MM.1S (cell line): ENCODE measurements at regions not wholly inside any gene's neighbourhood (a gene's known extent, or its start where the extent isn't known, plus 50 kb on each side); places are given as distances from the start of the nearest gene placed in this dataset.
A peak's percentile ranks its signal among the peaks of the same experiment; 100 is the strongest.

Experiments used
- DNase-seq: peaks from one replicate; pipeline ENCODE4 v3.0.0-alpha.2; 2015
- H2AFZ ChIP-seq: fragments of 300-600 bp; sonication (generic); 2 replicates; pipeline ENCODE4 v1.6.0; 2016; ENCODE audit warnings: antibody characterized with exemption, low read length
- H3F3A ChIP-seq: fragments of 300-600 bp; sonication (generic); 2 replicates; pipeline ENCODE4 v1.6.1; 2016; ENCODE audit warnings: mild to moderate bottlenecking, antibody characterized with exemption, low read length, moderate library complexity, mixed read lengths; ENCODE audit not compliant: insufficient read depth
- H3K27ac ChIP-seq: fragments of 300-600 bp; sonication (generic); 2 replicates; pipeline ENCODE4 v1.5.1; 2016; ENCODE audit warnings: mild to moderate bottlenecking, low read length
- H3K27me3 ChIP-seq: fragments of 300-600 bp; sonication (generic); replicated peaks from 2 replicates; pipeline ENCODE4 v1.6.0; 2016; ENCODE audit warnings: low read length; ENCODE audit not compliant: insufficient read depth
- H3K36me3 ChIP-seq: fragments of 300-600 bp; sonication (generic); replicated peaks from 2 replicates; pipeline ENCODE4 v1.6.1; 2016; ENCODE audit warnings: mild to moderate bottlenecking, low read length, mixed read lengths; ENCODE audit not compliant: insufficient read depth
- H3K4me1 ChIP-seq: fragments of 300-600 bp; sonication (generic); 2 replicates; pipeline ENCODE4 v1.6.1; 2016; ENCODE audit warnings: low read length, mixed read lengths
- H3K4me2 ChIP-seq: fragments of 300-600 bp; sonication (generic); 2 replicates; pipeline ENCODE4 v1.6.0; 2016; ENCODE audit warnings: low read depth, low read length
- H3K4me3 ChIP-seq: fragments of 300-600 bp; sonication (generic); 2 replicates; pipeline ENCODE4 v1.5.1; 2016; ENCODE audit warnings: low read length, mixed read lengths
- H3K79me2 ChIP-seq: fragments of 300-600 bp; sonication (generic); 2 replicates; pipeline ENCODE4 v1.6.1; 2016; ENCODE audit warnings: mixed run types, low read length, mixed read lengths
- H3K9ac ChIP-seq: fragments of 300-600 bp; sonication (generic); 2 replicates; pipeline ENCODE4 v1.6.1; 2016; ENCODE audit warnings: low read length, mixed read lengths
- H3K9me2 ChIP-seq: fragments of 300-600 bp; sonication (generic); replicated peaks from 2 replicates; pipeline ENCODE4 v1.6.1; 2016; ENCODE audit warnings: mild to moderate bottlenecking, low read length, mixed read lengths; ENCODE audit not compliant: insufficient read depth
- H3K9me3 ChIP-seq: fragments of 300-600 bp; sonication (generic); replicated peaks from 2 replicates; pipeline ENCODE4 v1.6.1; 2016; ENCODE audit warnings: mild to moderate bottlenecking, low read length, mixed read lengths; ENCODE audit not compliant: insufficient read depth
- H4K20me1 ChIP-seq: fragments of 300-600 bp; sonication (generic); 2 replicates; pipeline ENCODE4 v1.6.1; 2016; ENCODE audit warnings: mild to moderate bottlenecking, low read length, moderate library complexity, mixed read lengths; ENCODE audit not compliant: insufficient read depth
- CTCF ChIP-seq: fragments of 300-600 bp; sonication (generic); IDR thresholded peaks from 2 replicates; pipeline ENCODE4 v1.5.1; 2016; ENCODE audit warnings: antibody characterized with exemption, low read length, mixed read lengths
- EZH2 ChIP-seq: fragments of 300-600 bp; sonication (generic); optimal IDR thresholded peaks from 2 replicates; pipeline ENCODE3; 2017; ENCODE audit warnings: low read depth, mild to moderate bottlenecking, antibody characterized with exemption, low read length, mixed read lengths
- EZH2phosphoT487 ChIP-seq: fragments of 300-600 bp; sonication (generic); IDR thresholded peaks from 2 replicates; pipeline ENCODE4 v1.6.1; 2018; ENCODE audit warnings: antibody characterized with exemption, low read length

- Histone ChIP-seq H3K9ac (no peak overlapping the region), H4K20me1 (no peaks in the 10 kb centered on the region)
These were observed 136.8 kb downstream of the KCNA5 start for GRCh38 chr12:5180496-5180895.

DNA sequence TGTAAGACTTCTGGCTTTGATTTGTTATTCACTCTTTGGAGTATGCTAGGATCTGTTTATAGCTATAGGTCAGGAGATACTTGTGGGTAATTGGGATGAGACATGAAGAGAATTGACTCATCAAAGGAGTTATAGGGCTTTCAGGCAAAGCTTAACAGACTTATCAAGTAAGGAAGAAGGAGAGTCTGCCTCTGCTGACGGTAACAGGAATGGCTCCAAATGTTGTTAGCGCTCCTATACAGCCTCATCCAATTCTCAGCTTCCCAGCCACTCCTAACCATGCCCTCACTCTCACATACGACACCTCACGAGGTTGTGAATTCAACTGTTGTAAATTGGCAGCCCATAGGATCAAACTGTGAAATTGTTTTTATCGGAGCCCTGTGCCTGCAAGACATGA, 140.5 kb downstream of the KCNA5 start:
- TF ChIP-seq EZH2 (no peak), CTCF (no peak), EZH2phosphoT487 (no peak)
- no peaks in the 10 kb centered on the region for H3F3A ChIP-seq
- no peak overlapping the region for H3K4me3 ChIP-seq
- no peak overlapping the region for H2AFZ ChIP-seq
- H3K36me3 ChIP-seq: no peaks in the 10 kb centered on the region
- H3K4me2 ChIP-seq: no peak overlapping the region
- H4K20me1 ChIP-seq: no peaks in the 10 kb centered on the region
- no peak overlapping the region for H3K27ac ChIP-seq
- no peaks in the 10 kb centered on the region for H3K4me1 ChIP-seq
- H3K9me3 ChIP-seq: no peaks in the 10 kb centered on the region
- H3K9ac ChIP-seq: no peak overlapping the region
- no peaks in the 10 kb centered on the region for H3K79me2 ChIP-seq
- DNase-seq: no peak
- no peaks in the 10 kb centered on the region for H3K27me3 ChIP-seq
- H3K9me2 ChIP-seq: no peaks in the 10 kb centered on the region

More at GRCh38 chr12:5180496-5180895, 136.8 kb downstream of the KCNA5 start:
- H3K4me1 ChIP-seq: no peaks in the 10 kb centered on the region
- no peaks in the 10 kb centered on the region for H3K27me3 ChIP-seq
- no peaks in the 10 kb centered on the region for H3K9me3 ChIP-seq
- DNase-seq: no peak
- H3K4me2 ChIP-seq: no peak overlapping the region
- H3F3A ChIP-seq: no peaks in the 10 kb centered on the region
- H3K27ac ChIP-seq: no peak overlapping the region
- no peak overlapping the region for H3K4me3 ChIP-seq
- no peaks in the 10 kb centered on the region for H3K9me2 ChIP-seq
- no peaks in the 10 kb centered on the region for H3K79me2 ChIP-seq
- H2AFZ ChIP-seq: no peak overlapping the region
- H3K36me3 ChIP-seq: no peaks in the 10 kb centered on the region
- TF ChIP-seq CTCF (no peak), EZH2phosphoT487 (no peak), EZH2 (no peak)

DNA sequence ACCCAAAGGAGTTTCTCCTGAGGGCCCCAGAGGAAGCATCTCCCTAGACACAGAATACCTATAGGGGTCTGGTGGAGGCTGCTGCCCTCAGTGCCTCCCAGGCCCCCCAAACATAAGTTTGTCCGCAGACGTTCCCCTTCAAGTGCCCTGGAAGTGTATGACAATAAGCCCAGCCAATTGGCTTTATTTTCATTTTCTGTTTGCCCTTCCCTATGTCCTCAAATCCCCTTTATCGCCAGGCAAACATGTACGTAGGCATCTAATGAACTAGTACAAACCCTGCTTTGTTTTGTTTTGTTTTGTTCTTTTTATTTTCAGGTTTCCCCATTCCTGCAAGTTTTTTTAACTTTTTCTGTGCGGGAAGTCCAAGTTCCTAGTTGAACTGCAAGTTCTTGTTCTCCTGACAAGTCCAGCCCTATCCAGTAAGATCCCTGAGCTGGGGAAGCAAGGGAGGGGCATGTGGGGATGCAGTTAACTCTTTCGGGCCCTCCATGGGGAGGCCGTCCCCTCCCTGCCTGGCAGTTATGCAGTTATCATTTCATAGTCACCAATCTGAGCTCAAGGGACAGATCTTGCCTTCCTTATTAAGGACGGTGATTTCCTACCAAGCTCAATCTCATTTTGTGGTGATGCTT, 141.9 kb downstream of the KCNA5 start:
- H2AFZ ChIP-seq: peak overlapping the region; percentile 72
- no peak overlapping the region for H3K27ac ChIP-seq

More for the DNA sequence above, 141.9 kb downstream of the KCNA5 start:
- H3K36me3 ChIP-seq: no peaks in the 10 kb centered on the region
- H3F3A ChIP-seq: no peaks in the 10 kb centered on the region
- no peaks in the 10 kb centered on the region for H3K9me3 ChIP-seq
- H3K9ac ChIP-seq: no peak overlapping the region; the same call in 1 of the 2 replicates
- H3K9me2 ChIP-seq: no peaks in the 10 kb centered on the region
- H3K27me3 ChIP-seq: no peaks in the 10 kb centered on the region
- H3K4me2 ChIP-seq: peak overlapping the region; percentile 42
- H3K79me2 ChIP-seq: no peaks in the 10 kb centered on the region
- DNase-seq: no peak
- H3K4me1 ChIP-seq: no peaks in the 10 kb centered on the region
- TF ChIP-seq EZH2phosphoT487 (no peak), EZH2 (no peak), CTCF (no peak)
- H3K4me3 ChIP-seq: peak overlapping the region; percentile 24
- no peaks in the 10 kb centered on the region for H4K20me1 ChIP-seq
